DMS79 treated with DMSO at 0.1 percent for 48 hours (cell line): ENCODE measurements at regions not wholly inside any gene's neighbourhood (a gene's known extent, or its start where the extent isn't known, plus 50 kb on each side); places are given as distances from the start of the nearest gene placed in this dataset.
"Not testable (repeated sequence)": the region's sequence is repeated elsewhere in the genome, so short reads cannot be mapped to it uniquely, and the experiment has no call there.

Source experiments
- DNase-seq: peaks from one replicate; lab custom pipeline; 2025; lab: John Stamatoyannopoulos, UW

- DNase-seq = no peak
These were observed 289.1 kb upstream of the PLD5 start for GRCh38 chr1:242813490-242814091.

GRCh38 chr1:242811092-242811840 is 286.8 kb upstream of the PLD5 start:
- no peak for DNase-seq

GRCh38 chr1:242806324-242806723 is 281.8 kb upstream of the PLD5 start:
- no peak for DNase-seq

GRCh38 chr1:242805360-242805759 is 280.9 kb upstream of the PLD5 start:
- not testable (repeated sequence) for DNase-seq

GRCh38 chr1:242802973-242803372 is 278.5 kb upstream of the PLD5 start:
- DNase-seq = no peak

- no peak for DNase-seq
These were observed 276.0 kb upstream of the PLD5 start for GRCh38 chr1:242800521-242800920.

- no peak for DNase-seq
These were observed 273.4 kb upstream of the PLD5 start for GRCh38 chr1:242797856-242798255.

GRCh38 chr1:242788771-242789170 is 264.3 kb upstream of the PLD5 start:
- no peak for DNase-seq

- DNase-seq = no peak
These were observed 263.5 kb upstream of the PLD5 start for GRCh38 chr1:242787968-242788367.

GRCh38 chr1:242784807-242785206 is 260.3 kb upstream of the PLD5 start:
- DNase-seq = no peak

- no peak for DNase-seq
These were observed 259.6 kb upstream of the PLD5 start for GRCh38 chr1:242784084-242784483.

- DNase-seq = no peak
These were observed 249.8 kb upstream of the PLD5 start for GRCh38 chr1:242774256-242774655.

GRCh38 chr1:242770366-242770765 is 245.9 kb upstream of the PLD5 start:
- no peak for DNase-seq

GRCh38 chr1:242764161-242764560 is 239.7 kb upstream of the PLD5 start:
- no peak for DNase-seq

- DNase-seq = no peak
These were observed 237.1 kb upstream of the PLD5 start for GRCh38 chr1:242761556-242761955.

GRCh38 chr1:242754926-242755325 is 230.4 kb upstream of the PLD5 start:
- no peak for DNase-seq

- DNase-seq = no peak
These were observed 229.6 kb upstream of the PLD5 start for GRCh38 chr1:242754125-242754524.

GRCh38 chr1:242747233-242747632 is 222.7 kb upstream of the PLD5 start:
- DNase-seq = no peak

- no peak for DNase-seq
These were observed 220.6 kb upstream of the PLD5 start for GRCh38 chr1:242745079-242745478.

GRCh38 chr1:242743983-242744780 is 219.7 kb upstream of the PLD5 start:
- no peak for DNase-seq

GRCh38 chr1:242738702-242739645 is 214.5 kb upstream of the PLD5 start:
- no peak for DNase-seq

- DNase-seq = no peak
These were observed 212.1 kb upstream of the PLD5 start for GRCh38 chr1:242736611-242737010.
